ENCODE measurements at regions not wholly inside any gene's neighbourhood (a gene's known extent, or its start where the extent isn't known, plus 50 kb on each side); places are given as distances from the start of the nearest gene placed in this dataset.

GRCh38 chr11:28481616-28482480 lies 373.7 kb downstream of the METTL15 start:
- DNase-seq, result no peak
- ChIA-PET CTCF (interaction anchor here (1.2 kb wide), 1 partner anchor 15 kb away, joined by 3 read pairs; no protein-coding TSS in a partner anchor), POLR2A (no interaction called here)
- Histone ChIP-seq H3K4me1 (ENCODE audit: control extremely low read depth in 1 of 4, control insufficient read depth in 4 of 4, insufficient read depth in 4 of 4, low read length in 3 of 4) (no peaks in the 10 kb centered on the region), H3K9me3 (ENCODE audit: control extremely low read depth in 1 of 5, control insufficient read depth in 4 of 5, insufficient read depth in 2 of 5, low read depth in 1 of 5, low read length in 4 of 5) (no peaks in the 10 kb centered on the region), H3K27ac (ENCODE audit: insufficient read depth in 1 of 2, low read depth in 1 of 2, low read length in 2 of 2, poor library complexity in 1 of 2, severe bottlenecking in 2 of 2) (no peak overlapping the region), H3K36me3 (ENCODE audit: control insufficient read depth in 4 of 4, insufficient read depth in 4 of 4, low read length in 3 of 4) (no peaks in the 10 kb centered on the region), H3K4me3 (ENCODE audit: control insufficient read depth in 1 of 7, extremely low read depth in 1 of 7, insufficient read depth in 4 of 7, low read depth in 2 of 7, low read length in 6 of 7) (no peak overlapping the region), H3K27me3 (replicated peaks in 2 of 5; ENCODE audit: control insufficient read depth in 4 of 5, insufficient read depth in 5 of 5, low read length in 4 of 5) (no peaks in the 10 kb centered on the region)
- WGBS (ENCODE audit: insufficient coverage), result 89% methylated on average over 7 of the region's 7 CpGs

GRCh38 chr11:28480406-28480805 lies 372.2 kb downstream of the METTL15 start:
- DNase-seq, result no peak
- H3K36me3 ChIP-seq (ENCODE audit: control insufficient read depth in 4 of 4, insufficient read depth in 4 of 4, low read length in 3 of 4), result no peaks in the 10 kb centered on the region
- no peaks in the 10 kb centered on the region for H3K9me3 ChIP-seq (ENCODE audit: control extremely low read depth in 1 of 5, control insufficient read depth in 4 of 5, insufficient read depth in 2 of 5, low read depth in 1 of 5, low read length in 4 of 5)
- H3K27me3 ChIP-seq (replicated peaks in 2 of 5; ENCODE audit: control insufficient read depth in 4 of 5, insufficient read depth in 5 of 5, low read length in 4 of 5), result no peaks in the 10 kb centered on the region
- ChIA-PET POLR2A (no interaction called here), CTCF (interaction anchor here (0.6 kb wide), 1 partner anchor 977 kb away, joined by 4 read pairs; no protein-coding TSS in a partner anchor)
- H3K4me1 ChIP-seq (ENCODE audit: control extremely low read depth in 1 of 4, control insufficient read depth in 4 of 4, insufficient read depth in 4 of 4, low read length in 3 of 4), result no peaks in the 10 kb centered on the region
- no peak overlapping the region for H3K4me3 ChIP-seq (ENCODE audit: control insufficient read depth in 1 of 7, extremely low read depth in 1 of 7, insufficient read depth in 4 of 7, low read depth in 2 of 7, low read length in 6 of 7)
- WGBS (ENCODE audit: insufficient coverage), result 84% methylated on average over 2 of the region's 4 CpGs
- H3K27ac ChIP-seq (ENCODE audit: insufficient read depth in 1 of 2, low read depth in 1 of 2, low read length in 2 of 2, poor library complexity in 1 of 2, severe bottlenecking in 2 of 2), result no peak overlapping the region

- no peaks in the 10 kb centered on the region for H3K9me3 ChIP-seq (ENCODE audit: control extremely low read depth in 1 of 5, control insufficient read depth in 4 of 5, insufficient read depth in 2 of 5, low read depth in 1 of 5, low read length in 4 of 5)
- POLR2A ChIA-PET, result no interaction called here
- no peak for DNase-seq
- H3K4me1 ChIP-seq (ENCODE audit: control extremely low read depth in 1 of 4, control insufficient read depth in 4 of 4, insufficient read depth in 4 of 4, low read length in 3 of 4), result no peaks in the 10 kb centered on the region
- H3K27ac ChIP-seq (ENCODE audit: insufficient read depth in 1 of 2, low read depth in 1 of 2, low read length in 2 of 2, poor library complexity in 1 of 2, severe bottlenecking in 2 of 2), result no peak overlapping the region
- CTCF ChIA-PET, result no interaction called here
- H3K4me3 ChIP-seq (ENCODE audit: control insufficient read depth in 1 of 7, extremely low read depth in 1 of 7, insufficient read depth in 4 of 7, low read depth in 2 of 7, low read length in 6 of 7), result no peak overlapping the region
- peaks cover 0 to 2% (median 0%) of the 10 kb centered on the region in 5 experiments for H3K27me3 ChIP-seq (replicated peaks in 2 of 5; ENCODE audit: control insufficient read depth in 4 of 5, insufficient read depth in 5 of 5, low read length in 4 of 5)
- no peaks in the 10 kb centered on the region for H3K36me3 ChIP-seq (ENCODE audit: control insufficient read depth in 4 of 4, insufficient read depth in 4 of 4, low read length in 3 of 4)
- WGBS (ENCODE audit: insufficient coverage), result 86% methylated on average over 5 of the region's 5 CpGs
Observed at GRCh38 chr11:28476864-28477263, 368.7 kb downstream of the METTL15 start.

- ChIA-PET POLR2A (no interaction called here), CTCF (no interaction called here)
- peaks cover 0 to 2% (median 0%) of the 10 kb centered on the region in 5 experiments for H3K27me3 ChIP-seq (replicated peaks in 2 of 5; ENCODE audit: control insufficient read depth in 4 of 5, insufficient read depth in 5 of 5, low read length in 4 of 5)
- H3K9me3 ChIP-seq (ENCODE audit: control extremely low read depth in 1 of 5, control insufficient read depth in 4 of 5, insufficient read depth in 2 of 5, low read depth in 1 of 5, low read length in 4 of 5), result no peaks in the 10 kb centered on the region
- H3K4me1 ChIP-seq (ENCODE audit: control extremely low read depth in 1 of 4, control insufficient read depth in 4 of 4, insufficient read depth in 4 of 4, low read length in 3 of 4), result no peaks in the 10 kb centered on the region
- no CpG with 5 or more reads among the region's 3 CpGs for WGBS (ENCODE audit: insufficient coverage)
- H3K4me3 ChIP-seq (ENCODE audit: control insufficient read depth in 1 of 7, extremely low read depth in 1 of 7, insufficient read depth in 4 of 7, low read depth in 2 of 7, low read length in 6 of 7), result no peak overlapping the region
- DNase-seq, result no peak
- H3K27ac ChIP-seq (ENCODE audit: insufficient read depth in 1 of 2, low read depth in 1 of 2, low read length in 2 of 2, poor library complexity in 1 of 2, severe bottlenecking in 2 of 2), result no peak overlapping the region
- H3K36me3 ChIP-seq (ENCODE audit: control insufficient read depth in 4 of 4, insufficient read depth in 4 of 4, low read length in 3 of 4), result no peaks in the 10 kb centered on the region
Observed at GRCh38 chr11:28476049-28476448, 367.9 kb downstream of the METTL15 start.

GRCh38 chr11:28472904-28473303 lies 364.7 kb downstream of the METTL15 start:
- Histone ChIP-seq H3K36me3 (ENCODE audit: control insufficient read depth in 4 of 4, insufficient read depth in 4 of 4, low read length in 3 of 4) (no peaks in the 10 kb centered on the region), H3K9me3 (ENCODE audit: control extremely low read depth in 1 of 5, control insufficient read depth in 4 of 5, insufficient read depth in 2 of 5, low read depth in 1 of 5, low read length in 4 of 5) (no peaks in the 10 kb centered on the region), H3K27me3 (replicated peaks in 2 of 5; ENCODE audit: control insufficient read depth in 4 of 5, insufficient read depth in 5 of 5, low read length in 4 of 5) (peaks cover 0 to 2% (median 0%) of the 10 kb centered on the region in 5 experiments), H3K4me1 (ENCODE audit: control extremely low read depth in 1 of 4, control insufficient read depth in 4 of 4, insufficient read depth in 4 of 4, low read length in 3 of 4) (no peaks in the 10 kb centered on the region), H3K4me3 (ENCODE audit: control insufficient read depth in 1 of 7, extremely low read depth in 1 of 7, insufficient read depth in 4 of 7, low read depth in 2 of 7, low read length in 6 of 7) (no peak overlapping the region), H3K27ac (ENCODE audit: insufficient read depth in 1 of 2, low read depth in 1 of 2, low read length in 2 of 2, poor library complexity in 1 of 2, severe bottlenecking in 2 of 2) (no peak overlapping the region)
- ChIA-PET CTCF (no interaction called here), POLR2A (no interaction called here)
- no peak for DNase-seq

- Histone ChIP-seq H3K27me3 (replicated peaks in 2 of 5; ENCODE audit: control insufficient read depth in 4 of 5, insufficient read depth in 5 of 5, low read length in 4 of 5) (peaks cover 0 to 2% (median 0%) of the 10 kb centered on the region in 5 experiments), H3K4me3 (ENCODE audit: control insufficient read depth in 1 of 7, extremely low read depth in 1 of 7, insufficient read depth in 4 of 7, low read depth in 2 of 7, low read length in 6 of 7) (no peak overlapping the region), H3K4me1 (ENCODE audit: control extremely low read depth in 1 of 4, control insufficient read depth in 4 of 4, insufficient read depth in 4 of 4, low read length in 3 of 4) (no peaks in the 10 kb centered on the region), H3K9me3 (ENCODE audit: control extremely low read depth in 1 of 5, control insufficient read depth in 4 of 5, insufficient read depth in 2 of 5, low read depth in 1 of 5, low read length in 4 of 5) (no peaks in the 10 kb centered on the region), H3K36me3 (ENCODE audit: control insufficient read depth in 4 of 4, insufficient read depth in 4 of 4, low read length in 3 of 4) (no peaks in the 10 kb centered on the region), H3K27ac (ENCODE audit: insufficient read depth in 1 of 2, low read depth in 1 of 2, low read length in 2 of 2, poor library complexity in 1 of 2, severe bottlenecking in 2 of 2) (no peak overlapping the region)
- CTCF ChIA-PET, result no interaction called here
- POLR2A ChIA-PET, result no interaction called here
- DNase-seq, result no peak
Observed at GRCh38 chr11:28471537-28471936, 363.3 kb downstream of the METTL15 start.

GRCh38 chr11:28470180-28470579 lies 362.0 kb downstream of the METTL15 start:
- H3K9me3 ChIP-seq (ENCODE audit: control extremely low read depth in 1 of 5, control insufficient read depth in 4 of 5, insufficient read depth in 2 of 5, low read depth in 1 of 5, low read length in 4 of 5), result no peaks in the 10 kb centered on the region
- peaks cover 0 to 2% (median 0%) of the 10 kb centered on the region in 5 experiments for H3K27me3 ChIP-seq (replicated peaks in 2 of 5; ENCODE audit: control insufficient read depth in 4 of 5, insufficient read depth in 5 of 5, low read length in 4 of 5)
- ChIA-PET POLR2A (no interaction called here), CTCF (interaction anchor here (0.8 kb wide), 1 partner anchor 35 kb away, joined by 3 read pairs; no protein-coding TSS in a partner anchor)
- no peaks in the 10 kb centered on the region for H3K4me1 ChIP-seq (ENCODE audit: control extremely low read depth in 1 of 4, control insufficient read depth in 4 of 4, insufficient read depth in 4 of 4, low read length in 3 of 4)
- WGBS (ENCODE audit: insufficient coverage), result no CpG with 5 or more reads among the region's 2 CpGs
- DNase-seq, result no peak
- no peak overlapping the region for H3K27ac ChIP-seq (ENCODE audit: insufficient read depth in 1 of 2, low read depth in 1 of 2, low read length in 2 of 2, poor library complexity in 1 of 2, severe bottlenecking in 2 of 2)
- no peaks in the 10 kb centered on the region for H3K36me3 ChIP-seq (ENCODE audit: control insufficient read depth in 4 of 4, insufficient read depth in 4 of 4, low read length in 3 of 4)
- H3K4me3 ChIP-seq (ENCODE audit: control insufficient read depth in 1 of 7, extremely low read depth in 1 of 7, insufficient read depth in 4 of 7, low read depth in 2 of 7, low read length in 6 of 7), result no peak overlapping the region
